PC-3 (cell line): ENCODE measurements at regions not wholly inside any gene's neighbourhood (a gene's known extent, or its start where the extent isn't known, plus 50 kb on each side); places are given as distances from the start of the nearest gene placed in this dataset.

Source experiments
- ATAC-seq: fragments of 200-7000 bp; cut with Tn5 transposase; 2 replicates; pipeline ENCODE4 v1.9.1; 2020; ENCODE audit warnings: mild to moderate bottlenecking, moderate library complexity
- BruUV-seq: library from RNA; stranded (reverse); fragments of 400-500 nt; replicated peaks from 2 replicates; lab custom pipeline; 2021; lab: Mats Ljungman, UMichigan
- CTCF ChIA-PET: fragments of 300-600 bp; sonication (Branson Sonifier 250); formaldehyde crosslinking; loops from one replicate; lab custom pipeline; 2022; ENCODE audit warnings: antibody characterized with exemption; lab: Charles Lee
- POLR2A ChIA-PET: fragments of 300-600 bp; sonication (Branson Sonifier 250); formaldehyde crosslinking; loops from one replicate; lab custom pipeline; 2022; ENCODE audit warnings: antibody characterized with exemption; ENCODE audit not compliant: unreplicated experiment; lab: Charles Lee
- DNase-seq: peaks from one replicate; pipeline ENCODE4 v3.0.0-alpha.2; 2015
- H2AFZ ChIP-seq: fragments of 300-600 bp; sonication (generic); 2 replicates; pipeline ENCODE4 v1.6.0; 2016; ENCODE audit warnings: antibody characterized with exemption, low read length
- H3F3A ChIP-seq: fragments of 300-600 bp; sonication (generic); one replicate; pipeline ENCODE4 v1.6.0; 2017; ENCODE audit warnings: antibody characterized with exemption, low read length, control low read depth, mild to moderate bottlenecking; ENCODE audit not compliant: unreplicated experiment
- H3K27ac ChIP-seq: fragments of 300-600 bp; sonication (generic); 2 replicates; pipeline ENCODE4 v1.5.1; 2016; ENCODE audit warnings: mild to moderate bottlenecking, low read length
- H3K27me3 ChIP-seq: fragments of 300-600 bp; sonication (generic); 2 replicates; pipeline ENCODE4 v1.6.1; 2016; ENCODE audit warnings: low read length, mixed read lengths
- H3K36me3 ChIP-seq: fragments of 300-600 bp; sonication (generic); 2 replicates; pipeline ENCODE4 v1.6.1; 2016; ENCODE audit warnings: low read depth, mixed run types, low read length, mixed read lengths
- H3K4me1 ChIP-seq: fragments of 300-600 bp; sonication (generic); 2 replicates; pipeline ENCODE4 v1.5.1; 2016; ENCODE audit warnings: low read length; ENCODE audit not compliant: insufficient read depth
- H3K4me2 ChIP-seq: fragments of 300-600 bp; sonication (generic); 2 replicates; pipeline ENCODE4 v1.6.0; 2016; ENCODE audit warnings: low read length
- H3K4me3 ChIP-seq: fragments of 300-600 bp; sonication (generic); 2 replicates; pipeline ENCODE4 v1.5.1; 2016; ENCODE audit warnings: mild to moderate bottlenecking, low read length, mixed read lengths
- H3K79me2 ChIP-seq: fragments of 300-600 bp; sonication (generic); 2 replicates; pipeline ENCODE4 v1.6.1; 2017; ENCODE audit warnings: low read length, mixed read lengths
- H3K9ac ChIP-seq: fragments of 300-600 bp; sonication (generic); 2 replicates; pipeline ENCODE4 v1.6.0; 2016; ENCODE audit warnings: mild to moderate bottlenecking, low read length
- H3K9me2 ChIP-seq: fragments of 300-600 bp; sonication (generic); replicated peaks from 2 replicates; pipeline ENCODE4 v1.6.1; 2016; ENCODE audit warnings: mixed run types, low read length, mixed read lengths
- H3K9me3 ChIP-seq: fragments of 300-600 bp; sonication (generic); 2 replicates; pipeline ENCODE4 v1.6.1; 2016; ENCODE audit warnings: low read length, mixed read lengths
- H4K20me1 ChIP-seq: fragments of 300-600 bp; sonication (generic); 2 replicates; pipeline ENCODE4 v1.6.1; 2016; ENCODE audit warnings: low read length, mixed read lengths
- CTCF ChIP-seq: fragments of 300-600 bp; sonication (generic); conservative IDR thresholded peaks from 2 replicates; pipeline ENCODE4 v1.5.1; 2017; ENCODE audit warnings: antibody characterized with exemption, low read depth, mild to moderate bottlenecking, low read length
- EZH2 ChIP-seq: fragments of 300-600 bp; sonication (generic); IDR thresholded peaks from one replicate; pipeline ENCODE4 v1.6.1; 2017; ENCODE audit warnings: antibody characterized with exemption, mild to moderate bottlenecking, low read length; ENCODE audit not compliant: unreplicated experiment
- EZH2phosphoT487 ChIP-seq: fragments of 300-600 bp; sonication (generic); IDR thresholded peaks from 2 replicates; pipeline ENCODE4 v1.6.1; 2018; ENCODE audit warnings: mild to moderate bottlenecking, antibody characterized with exemption, low read length, borderline replicate concordance
- intact Hi-C: fragments of 100-400 bp; cut with micrococcal nuclease; formaldehyde crosslinking; loops from 2 replicates; pipeline ENCODE4 v1.9.0; 2023

GRCh38 chr3:81198756-81199155 lies 562.7 kb downstream of the GBE1 start:
- H2AFZ ChIP-seq = no peak overlapping the region
- no peaks in the 10 kb centered on the region for H3F3A ChIP-seq
- no peak overlapping the region for H3K27ac ChIP-seq
- no peak overlapping the region for H3K4me3 ChIP-seq
- H4K20me1 ChIP-seq = no peaks in the 10 kb centered on the region
- H3K79me2 ChIP-seq = no peaks in the 10 kb centered on the region
- H3K4me1 ChIP-seq = no peaks in the 10 kb centered on the region
- H3K27me3 ChIP-seq = no peaks in the 10 kb centered on the region
- ChIA-PET POLR2A (no interaction called here), CTCF (no interaction called here)
- H3K9me2 ChIP-seq = no peaks in the 10 kb centered on the region
- no peak overlapping the region for H3K4me2 ChIP-seq
- H3K36me3 ChIP-seq = no peaks in the 10 kb centered on the region
- ATAC-seq (no peak), DNase-seq (peak; percentile 17)
- H3K9me3 ChIP-seq = no peaks in the 10 kb centered on the region
- intact Hi-C loops = no loop called here
- BruUV-seq = no TSS peak
- no peak overlapping the region for H3K9ac ChIP-seq
- no peak for TF ChIP-seq EZH2

- Histone ChIP-seq H2AFZ (no peak overlapping the region), H3K36me3 (no peaks in the 10 kb centered on the region), H3K4me1 (no peaks in the 10 kb centered on the region), H3K4me2 (no peak overlapping the region), H3K9ac (no peak overlapping the region), H3K4me3 (no peak overlapping the region), H3K27me3 (no peaks in the 10 kb centered on the region), H3K79me2 (no peaks in the 10 kb centered on the region), H3K9me3 (no peaks in the 10 kb centered on the region), H3K27ac (no peak overlapping the region), H4K20me1 (no peaks in the 10 kb centered on the region), H3K9me2 (no peaks in the 10 kb centered on the region), H3F3A (no peaks in the 10 kb centered on the region)
- intact Hi-C loops = no loop called here
- CTCF ChIA-PET = no interaction called here
- no peak for ATAC-seq
- POLR2A ChIA-PET = no interaction called here
- no peak for DNase-seq
- TF ChIP-seq EZH2 = no peak
- TF ChIP-seq CTCF = no peak
- TF ChIP-seq EZH2phosphoT487 = no peak
- no TSS peak for BruUV-seq
Measured at GRCh38 chr3:81198216-81198615, 563.2 kb downstream of the GBE1 start.

GRCh38 chr3:81197386-81197785 lies 564.1 kb downstream of the GBE1 start:
- no peak overlapping the region for H2AFZ ChIP-seq
- POLR2A ChIA-PET = no interaction called here
- H4K20me1 ChIP-seq = no peaks in the 10 kb centered on the region
- CTCF ChIA-PET = no interaction called here
- no TSS peak for BruUV-seq
- H3K4me1 ChIP-seq = no peaks in the 10 kb centered on the region
- H3K36me3 ChIP-seq = no peaks in the 10 kb centered on the region
- no peaks in the 10 kb centered on the region for H3K9me2 ChIP-seq
- DNase-seq = no peak
- H3K4me3 ChIP-seq = no peak overlapping the region
- no peak for ATAC-seq
- H3K27ac ChIP-seq = no peak overlapping the region
- no peak overlapping the region for H3K9ac ChIP-seq
- no peaks in the 10 kb centered on the region for H3K79me2 ChIP-seq
- intact Hi-C loops = no loop called here
- TF ChIP-seq EZH2phosphoT487 (no peak), CTCF (no peak), EZH2 (no peak)
- H3F3A ChIP-seq = no peaks in the 10 kb centered on the region
- H3K4me2 ChIP-seq = no peak overlapping the region
- no peaks in the 10 kb centered on the region for H3K9me3 ChIP-seq
- H3K27me3 ChIP-seq = no peaks in the 10 kb centered on the region
